GM18858 (cell line): ENCODE measurements at regions not wholly inside any gene's neighbourhood (a gene's known extent, or its start where the extent isn't known, plus 50 kb on each side); places are given as distances from the start of the nearest gene placed in this dataset.
"Not testable (repeated sequence)": the region's sequence is repeated elsewhere in the genome, so short reads cannot be mapped to it uniquely, and the experiment has no call there.

Source experiments
- ATAC-seq: cut with Tn5 transposase; IDR thresholded peaks from one replicate; pipeline ENCODE4 v1.9.1; 2021; ENCODE audit not compliant: unreplicated experiment

- no peak for ATAC-seq
These were observed 132.2 kb downstream of the GPX5 start for GRCh38 chr6:28657769-28658465.

GRCh38 chr6:28658475-28659249 is 133.0 kb downstream of the GPX5 start:
- ATAC-seq, result no peak

DNA sequence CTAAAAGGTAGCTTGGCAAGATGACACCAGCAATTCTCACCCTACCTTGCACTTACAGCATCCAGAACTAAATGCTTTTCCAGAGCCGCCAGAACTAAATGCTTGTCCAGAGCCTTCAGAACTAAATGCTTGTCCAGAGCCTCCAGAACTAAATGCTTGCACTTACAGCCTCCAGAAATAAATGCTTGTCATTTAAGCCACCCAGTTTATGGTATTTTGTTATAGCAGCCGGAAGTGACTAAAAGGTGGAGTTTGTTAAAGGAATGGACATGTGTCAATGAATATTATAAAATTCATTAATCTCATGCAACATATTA is 133.5 kb downstream of the GPX5 start:
- no peak for ATAC-seq

DNA sequence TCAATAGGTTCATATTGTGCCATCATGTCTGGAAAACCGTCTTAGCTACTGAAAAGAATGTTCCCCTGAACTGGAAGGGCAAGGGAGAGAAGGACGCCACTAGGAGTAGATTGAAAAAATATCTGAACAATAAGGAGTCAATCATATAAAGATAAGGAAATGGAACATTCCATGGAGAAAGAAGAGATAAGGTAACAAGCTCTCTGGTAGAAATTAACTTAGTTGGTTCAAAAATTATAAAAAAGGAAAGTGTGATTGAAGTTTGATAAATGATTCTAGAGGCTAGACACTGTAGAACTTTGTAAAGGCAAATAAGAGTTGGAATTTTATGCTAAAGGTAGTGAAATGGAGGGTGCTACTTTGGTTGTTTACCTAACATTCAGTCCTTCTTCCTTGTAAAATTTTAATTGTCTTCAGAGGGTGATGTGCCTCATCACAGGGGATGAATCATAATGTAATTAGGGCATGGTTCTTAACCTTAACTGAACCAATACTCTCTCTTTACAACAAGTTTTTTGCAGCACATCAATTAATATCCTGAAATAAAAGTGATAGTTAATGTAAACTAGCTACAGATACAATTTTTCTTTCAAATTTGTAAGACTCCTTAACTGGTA is 135.5 kb downstream of the GPX5 start:
- no peak for ATAC-seq

DNA sequence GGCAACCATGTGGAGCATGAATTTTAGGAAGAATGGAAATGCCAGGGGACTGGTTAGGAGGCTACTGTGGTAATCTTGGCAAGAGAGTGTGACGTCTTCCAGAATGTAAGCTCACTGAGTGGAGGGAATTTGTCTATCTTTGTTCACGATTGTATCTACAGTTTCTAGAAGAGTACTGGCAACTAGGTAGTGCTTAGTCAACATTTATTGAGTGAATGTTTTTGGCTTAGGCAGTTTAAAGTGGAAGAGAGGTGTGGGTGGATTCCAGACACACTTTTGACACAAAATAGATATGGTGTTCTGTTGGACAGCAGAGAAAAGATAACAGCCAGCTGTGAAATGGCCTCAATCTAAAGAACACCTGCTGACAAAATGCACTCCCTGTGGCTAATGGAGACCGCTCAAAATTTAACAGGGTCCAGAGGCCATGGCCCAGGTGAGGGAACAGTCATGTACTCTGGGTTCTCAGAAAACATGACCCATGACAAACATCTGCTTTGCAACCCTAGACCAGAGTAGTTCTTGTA is 139.3 kb downstream of the GPX5 start:
- ATAC-seq, result no peak

DNA sequence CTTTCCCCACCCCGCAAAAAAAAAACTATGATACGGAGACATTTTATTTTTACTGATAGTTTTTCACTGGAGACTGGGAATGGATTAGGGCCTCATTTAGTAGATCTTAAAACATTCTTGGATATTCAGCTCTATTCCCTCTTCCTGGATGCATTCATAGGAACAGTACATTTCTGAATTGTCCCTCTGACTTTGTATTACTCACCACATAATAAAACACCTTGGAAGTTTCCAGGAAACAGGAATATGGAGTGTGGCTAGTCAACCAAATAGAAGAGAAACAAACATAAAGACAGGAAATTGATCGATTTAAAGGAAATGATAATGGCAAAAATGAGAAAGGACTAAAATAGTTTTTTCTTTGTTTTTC is 147.7 kb downstream of the GPX5 start:
- ATAC-seq, result no peak

DNA sequence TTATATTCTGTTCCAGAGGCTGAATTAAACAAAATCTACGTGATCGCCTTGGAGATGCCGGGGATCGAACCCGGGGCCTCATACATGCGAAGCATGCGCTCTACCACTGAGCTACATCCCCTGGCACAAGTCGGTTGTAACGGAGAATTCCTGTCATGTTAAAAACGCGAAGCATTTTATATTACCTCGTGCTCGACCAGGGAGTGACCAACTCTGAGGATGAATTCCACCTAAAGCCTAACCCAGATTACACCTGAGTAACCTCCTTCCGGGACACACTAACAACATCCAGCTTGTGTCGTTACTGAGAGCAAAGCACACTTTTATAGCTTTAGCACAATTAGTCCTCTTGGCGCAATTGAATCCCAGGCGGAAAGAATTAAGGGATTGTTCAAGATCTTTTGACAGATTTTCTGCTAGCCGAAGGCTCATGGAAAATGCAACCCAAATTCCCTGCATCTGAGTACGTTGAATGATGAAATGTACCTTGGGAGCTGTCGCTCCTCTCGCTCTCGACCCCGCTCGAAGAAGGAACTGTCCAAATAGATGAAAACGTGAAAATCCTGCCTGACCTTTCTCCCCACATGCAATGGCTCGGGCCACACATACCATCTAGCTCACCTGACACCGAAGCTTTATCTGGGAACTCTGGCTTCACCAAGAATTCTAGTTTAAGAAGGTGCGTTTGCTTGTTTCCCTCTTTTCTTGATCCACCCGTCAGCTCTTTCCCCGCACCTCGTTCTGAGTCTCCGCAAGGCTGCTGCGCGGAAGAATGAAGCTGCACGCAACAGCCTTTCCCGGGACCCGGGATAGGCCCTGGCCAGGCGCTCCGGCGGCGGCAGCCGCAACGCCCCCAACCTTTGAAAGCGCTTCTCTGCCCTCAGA is 148.3 kb downstream of the GPX5 start:
- ATAC-seq, result no peak

DNA sequence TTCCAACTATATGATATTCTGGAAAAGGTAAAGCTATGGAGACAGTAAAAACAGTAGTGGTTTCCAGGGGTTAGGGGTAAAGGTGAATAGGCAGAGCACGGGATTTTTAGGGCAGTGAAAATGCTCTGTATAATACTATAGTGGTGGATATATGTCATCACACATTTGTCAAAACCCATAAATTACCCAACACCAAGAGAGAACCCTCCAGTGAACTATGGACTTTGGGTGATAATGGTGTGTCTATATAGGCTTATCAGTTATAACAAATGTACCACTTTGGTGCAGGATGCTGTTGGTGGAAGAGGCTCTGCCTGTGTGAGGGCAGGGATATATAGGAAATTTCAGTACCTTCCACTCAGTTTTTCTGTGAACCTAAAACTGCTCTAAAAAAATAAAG is 149.9 kb downstream of the GPX5 start:
- no peak for ATAC-seq

- ATAC-seq, result no peak
These were observed 156.9 kb downstream of the GPX5 start for GRCh38 chr6:28682542-28682941.

DNA sequence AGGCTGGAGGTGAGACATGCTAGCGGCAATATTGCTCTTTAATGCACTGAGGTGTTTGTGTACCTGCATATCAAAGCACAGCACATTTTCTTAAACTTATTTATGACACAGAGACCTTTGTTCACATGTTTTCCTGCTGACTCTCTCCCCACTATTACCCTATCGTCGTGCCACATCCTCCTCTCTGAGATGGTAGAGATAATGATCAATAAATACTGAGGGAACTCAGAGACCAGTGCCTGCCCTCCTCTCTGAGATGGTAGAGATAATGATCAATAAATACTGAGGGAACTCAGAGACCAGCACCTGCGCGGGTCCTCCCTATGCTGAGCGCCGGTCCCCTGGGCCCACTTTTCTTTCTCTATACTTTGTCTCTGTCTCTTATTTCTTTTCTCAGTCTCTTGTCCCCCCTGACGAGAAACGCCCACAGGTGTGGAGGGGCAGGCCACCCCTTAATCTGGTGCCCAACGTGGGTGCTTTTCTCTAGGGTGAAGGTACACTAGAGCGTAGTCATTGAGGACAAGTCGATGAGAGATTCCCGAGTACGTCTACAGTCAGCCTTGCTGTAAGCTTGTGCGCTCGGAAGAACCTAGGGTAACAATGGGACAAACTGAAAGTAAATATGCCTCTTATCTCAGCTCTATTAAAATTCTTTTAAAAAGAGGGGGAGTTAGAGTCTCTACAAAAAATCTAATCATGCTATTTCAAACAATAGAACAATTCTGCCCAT is 157.4 kb downstream of the GPX5 start:
- ATAC-seq, result not testable (repeated sequence)

GRCh38 chr6:28683945-28684538 is 158.4 kb downstream of the GPX5 start:
- no peak for ATAC-seq

DNA sequence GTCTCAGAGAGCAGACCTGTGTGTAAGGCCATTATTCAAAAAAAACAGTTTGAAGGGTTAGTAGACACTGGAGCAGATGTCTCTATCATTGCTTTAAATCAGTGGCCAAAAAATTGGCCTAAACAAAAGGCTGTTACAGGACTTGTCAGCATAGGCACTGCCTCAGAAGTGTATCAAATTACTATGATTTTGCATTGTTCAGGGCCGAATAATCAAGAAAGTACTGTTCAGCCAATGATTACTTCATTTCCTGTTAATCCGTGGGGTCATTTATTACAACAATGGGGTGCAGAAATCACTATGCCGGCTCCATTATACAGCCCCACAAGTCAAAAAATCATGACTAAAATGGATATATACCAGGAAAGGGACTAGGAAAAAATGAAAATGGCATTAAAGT is 160.3 kb downstream of the GPX5 start:
- ATAC-seq, result not testable (repeated sequence)

DNA sequence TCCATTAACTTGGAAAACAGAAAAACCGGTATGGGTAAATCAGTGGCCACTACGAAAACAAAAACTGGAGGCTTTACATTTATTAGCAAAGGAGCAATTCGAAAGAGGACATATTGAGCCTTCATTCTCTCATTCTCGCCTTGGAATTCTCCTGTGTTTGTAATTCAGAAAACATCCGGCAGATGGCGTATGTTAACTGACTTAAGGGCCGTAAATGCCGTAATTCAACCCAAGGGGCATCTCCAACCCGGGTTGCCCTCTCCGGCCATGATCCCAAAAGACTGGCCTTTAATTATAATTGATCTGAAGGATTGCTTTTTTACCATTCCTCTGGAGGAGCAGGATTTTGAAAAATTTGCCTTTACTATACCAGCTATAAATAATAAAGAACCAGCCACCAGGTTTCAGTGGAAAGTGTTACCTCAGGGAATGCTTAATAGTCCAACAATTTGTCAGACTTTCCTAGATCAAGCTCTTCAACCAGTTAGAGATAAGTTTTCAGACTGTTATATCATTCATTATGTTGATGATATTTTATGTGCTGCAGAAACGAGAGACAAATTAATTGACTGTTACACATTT is 160.9 kb downstream of the GPX5 start:
- not testable (repeated sequence) for ATAC-seq

DNA sequence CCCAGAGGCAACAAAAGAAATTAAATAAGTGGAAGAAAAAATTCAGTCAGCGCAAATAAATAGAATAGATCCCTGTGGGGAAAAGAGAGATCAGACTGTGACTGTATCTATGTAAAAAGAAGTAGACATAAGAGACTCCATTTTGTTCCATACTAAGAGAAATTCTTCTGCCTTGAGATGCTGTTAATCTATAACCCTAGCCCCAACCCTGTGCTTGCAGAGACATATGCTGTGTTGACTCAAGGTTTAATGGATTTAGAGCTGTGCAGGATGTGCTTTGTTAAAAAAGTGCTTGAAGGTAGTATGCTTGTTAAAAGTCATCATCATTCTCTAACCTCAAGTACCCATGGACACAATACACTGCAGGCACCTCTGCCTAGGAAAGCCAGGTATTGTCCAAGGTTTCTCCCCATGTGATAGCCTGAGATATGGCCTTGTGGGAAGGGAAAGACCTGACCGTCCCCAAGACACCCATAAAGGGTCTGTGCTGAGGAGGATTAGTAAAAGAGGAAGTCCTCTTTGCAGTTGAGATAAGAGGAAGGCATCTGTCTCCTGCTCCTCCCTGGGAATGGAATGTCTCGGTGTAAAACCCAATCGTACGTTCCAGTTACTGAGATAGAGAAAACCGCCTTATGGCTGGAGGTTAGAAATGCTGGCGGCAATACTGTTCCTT is 161.8 kb downstream of the GPX5 start:
- ATAC-seq, result not testable (repeated sequence)

- ATAC-seq, result not testable (repeated sequence)
These were observed 166.3 kb downstream of the GPX5 start for GRCh38 chr6:28691991-28692390.

- ATAC-seq, result no peak
These were observed 167.5 kb downstream of the GPX5 start for GRCh38 chr6:28693033-28693750.

- ATAC-seq, result no peak
These were observed 168.2 kb downstream of the GPX5 start for GRCh38 chr6:28693751-28694443.

DNA sequence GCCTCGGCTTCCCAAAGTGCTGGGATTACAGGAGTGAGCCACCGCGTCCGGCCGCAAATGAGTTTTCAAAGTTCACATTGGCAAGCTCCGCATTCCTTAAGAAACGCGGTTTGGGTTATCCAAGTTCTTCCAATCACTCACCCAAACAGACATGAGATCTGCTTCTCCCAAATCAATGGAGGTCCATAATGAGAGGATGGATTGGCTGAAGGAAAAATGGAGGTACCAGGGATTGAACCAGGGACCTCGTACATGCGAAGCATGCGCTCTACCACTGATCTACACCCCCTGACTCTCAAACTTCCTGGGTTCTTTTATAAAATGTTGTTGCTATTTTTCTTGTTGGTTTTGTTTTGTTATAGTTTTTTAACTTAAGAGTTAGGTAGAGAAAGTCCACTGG is 170.0 kb downstream of the GPX5 start:
- ATAC-seq, result no peak
